PC-3 (cell line): ENCODE measurements at regions not wholly inside any gene's neighbourhood (a gene's known extent, or its start where the extent isn't known, plus 50 kb on each side); places are given as distances from the start of the nearest gene placed in this dataset.

ENCODE experiments used
- ATAC-seq: fragments of 200-7000 bp; cut with Tn5 transposase; 2 replicates; pipeline ENCODE4 v1.9.1; 2020; ENCODE audit warnings: mild to moderate bottlenecking, moderate library complexity
- BruUV-seq: library from RNA; stranded (reverse); fragments of 400-500 nt; replicated peaks from 2 replicates; lab custom pipeline; 2021; lab: Mats Ljungman, UMichigan
- CTCF ChIA-PET: fragments of 300-600 bp; sonication (Branson Sonifier 250); formaldehyde crosslinking; loops from one replicate; lab custom pipeline; 2022; ENCODE audit warnings: antibody characterized with exemption; lab: Charles Lee
- POLR2A ChIA-PET: fragments of 300-600 bp; sonication (Branson Sonifier 250); formaldehyde crosslinking; loops from one replicate; lab custom pipeline; 2022; ENCODE audit warnings: antibody characterized with exemption; ENCODE audit not compliant: unreplicated experiment; lab: Charles Lee
- DNase-seq: peaks from one replicate; pipeline ENCODE4 v3.0.0-alpha.2; 2015
- H2AFZ ChIP-seq: fragments of 300-600 bp; sonication (generic); 2 replicates; pipeline ENCODE4 v1.6.0; 2016; ENCODE audit warnings: antibody characterized with exemption, low read length
- H3F3A ChIP-seq: fragments of 300-600 bp; sonication (generic); one replicate; pipeline ENCODE4 v1.6.0; 2017; ENCODE audit warnings: antibody characterized with exemption, low read length, control low read depth, mild to moderate bottlenecking; ENCODE audit not compliant: unreplicated experiment
- H3K27ac ChIP-seq: fragments of 300-600 bp; sonication (generic); 2 replicates; pipeline ENCODE4 v1.5.1; 2016; ENCODE audit warnings: mild to moderate bottlenecking, low read length
- H3K27me3 ChIP-seq: fragments of 300-600 bp; sonication (generic); 2 replicates; pipeline ENCODE4 v1.6.1; 2016; ENCODE audit warnings: low read length, mixed read lengths
- H3K36me3 ChIP-seq: fragments of 300-600 bp; sonication (generic); 2 replicates; pipeline ENCODE4 v1.6.1; 2016; ENCODE audit warnings: low read depth, mixed run types, low read length, mixed read lengths
- H3K4me1 ChIP-seq: fragments of 300-600 bp; sonication (generic); 2 replicates; pipeline ENCODE4 v1.5.1; 2016; ENCODE audit warnings: low read length; ENCODE audit not compliant: insufficient read depth
- H3K4me2 ChIP-seq: fragments of 300-600 bp; sonication (generic); 2 replicates; pipeline ENCODE4 v1.6.0; 2016; ENCODE audit warnings: low read length
- H3K4me3 ChIP-seq: fragments of 300-600 bp; sonication (generic); 2 replicates; pipeline ENCODE4 v1.5.1; 2016; ENCODE audit warnings: mild to moderate bottlenecking, low read length, mixed read lengths
- H3K79me2 ChIP-seq: fragments of 300-600 bp; sonication (generic); 2 replicates; pipeline ENCODE4 v1.6.1; 2017; ENCODE audit warnings: low read length, mixed read lengths
- H3K9ac ChIP-seq: fragments of 300-600 bp; sonication (generic); 2 replicates; pipeline ENCODE4 v1.6.0; 2016; ENCODE audit warnings: mild to moderate bottlenecking, low read length
- H3K9me2 ChIP-seq: fragments of 300-600 bp; sonication (generic); replicated peaks from 2 replicates; pipeline ENCODE4 v1.6.1; 2016; ENCODE audit warnings: mixed run types, low read length, mixed read lengths
- H3K9me3 ChIP-seq: fragments of 300-600 bp; sonication (generic); 2 replicates; pipeline ENCODE4 v1.6.1; 2016; ENCODE audit warnings: low read length, mixed read lengths
- H4K20me1 ChIP-seq: fragments of 300-600 bp; sonication (generic); 2 replicates; pipeline ENCODE4 v1.6.1; 2016; ENCODE audit warnings: low read length, mixed read lengths
- EZH2 ChIP-seq: fragments of 300-600 bp; sonication (generic); IDR thresholded peaks from one replicate; pipeline ENCODE4 v1.6.1; 2017; ENCODE audit warnings: antibody characterized with exemption, mild to moderate bottlenecking, low read length; ENCODE audit not compliant: unreplicated experiment
- EZH2phosphoT487 ChIP-seq: fragments of 300-600 bp; sonication (generic); IDR thresholded peaks from 2 replicates; pipeline ENCODE4 v1.6.1; 2018; ENCODE audit warnings: mild to moderate bottlenecking, antibody characterized with exemption, low read length, borderline replicate concordance
- intact Hi-C: fragments of 100-400 bp; cut with micrococcal nuclease; formaldehyde crosslinking; loops from 2 replicates; pipeline ENCODE4 v1.9.0; 2023
- TF ChIP-seq, protein P1 (sequence below): fragments of 300-600 bp; sonication (generic); conservative IDR thresholded peaks from 2 replicates; pipeline ENCODE4 v1.5.1; 2017; ENCODE audit warnings: antibody characterized with exemption, low read depth, mild to moderate bottlenecking, low read length

DNA sequence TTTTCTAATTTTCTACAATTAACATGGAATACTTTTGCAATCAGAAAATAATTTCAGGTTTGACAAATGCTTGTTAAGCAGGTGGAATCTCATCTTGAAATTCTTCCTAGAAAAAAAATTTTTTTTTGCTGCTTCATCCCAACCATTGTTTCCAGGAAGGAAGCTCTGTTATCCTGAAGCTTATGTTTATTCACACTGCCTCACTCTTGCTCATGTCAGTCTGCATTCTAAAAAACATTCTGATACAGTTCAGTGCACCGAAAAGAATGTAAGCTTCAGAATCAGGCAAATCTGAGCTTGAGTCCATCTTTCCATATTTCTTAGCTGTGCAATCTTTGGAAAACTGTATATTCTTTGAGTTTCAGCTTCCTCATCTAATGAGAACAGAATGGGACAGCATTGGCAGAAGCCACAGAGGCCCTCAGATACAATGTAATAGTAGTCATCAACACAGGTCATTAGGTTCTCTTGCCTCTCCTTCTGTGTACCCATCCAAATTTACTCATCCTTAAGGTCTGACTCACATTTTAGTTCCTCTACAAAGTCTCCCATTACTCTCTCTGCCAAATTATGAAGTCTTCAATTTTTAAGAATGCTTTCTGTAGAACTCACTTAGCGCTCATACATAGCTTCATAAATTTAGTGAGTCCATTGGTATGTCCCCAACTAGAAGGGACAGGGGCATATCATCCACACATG is 881.8 kb upstream of the NR2F2 start:
- H3K79me2 ChIP-seq: no peaks in the 10 kb centered on the region
- DNase-seq: peak; percentile 60
- H3K9ac ChIP-seq: no peak overlapping the region
- TF ChIP-seq EZH2 (no peak), EZH2phosphoT487 (no peak)
- TF ChIP-seq, protein P1, sequence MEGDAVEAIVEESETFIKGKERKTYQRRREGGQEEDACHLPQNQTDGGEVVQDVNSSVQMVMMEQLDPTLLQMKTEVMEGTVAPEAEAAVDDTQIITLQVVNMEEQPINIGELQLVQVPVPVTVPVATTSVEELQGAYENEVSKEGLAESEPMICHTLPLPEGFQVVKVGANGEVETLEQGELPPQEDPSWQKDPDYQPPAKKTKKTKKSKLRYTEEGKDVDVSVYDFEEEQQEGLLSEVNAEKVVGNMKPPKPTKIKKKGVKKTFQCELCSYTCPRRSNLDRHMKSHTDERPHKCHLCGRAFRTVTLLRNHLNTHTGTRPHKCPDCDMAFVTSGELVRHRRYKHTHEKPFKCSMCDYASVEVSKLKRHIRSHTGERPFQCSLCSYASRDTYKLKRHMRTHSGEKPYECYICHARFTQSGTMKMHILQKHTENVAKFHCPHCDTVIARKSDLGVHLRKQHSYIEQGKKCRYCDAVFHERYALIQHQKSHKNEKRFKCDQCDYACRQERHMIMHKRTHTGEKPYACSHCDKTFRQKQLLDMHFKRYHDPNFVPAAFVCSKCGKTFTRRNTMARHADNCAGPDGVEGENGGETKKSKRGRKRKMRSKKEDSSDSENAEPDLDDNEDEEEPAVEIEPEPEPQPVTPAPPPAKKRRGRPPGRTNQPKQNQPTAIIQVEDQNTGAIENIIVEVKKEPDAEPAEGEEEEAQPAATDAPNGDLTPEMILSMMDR: no peak
- H3K9me3 ChIP-seq: no peaks in the 10 kb centered on the region
- ATAC-seq: peak; percentile 60
- intact Hi-C loops: no loop called here
- BruUV-seq: no TSS peak
- no peaks in the 10 kb centered on the region for H3K36me3 ChIP-seq
- H4K20me1 ChIP-seq: no peaks in the 10 kb centered on the region
- H3K27me3 ChIP-seq: no peaks in the 10 kb centered on the region
- peak overlapping the region; percentile 39; the same call in 1 of the 2 replicates for H3K27ac ChIP-seq
- no peaks in the 10 kb centered on the region for H3K9me2 ChIP-seq
- no peak overlapping the region for H2AFZ ChIP-seq
- H3F3A ChIP-seq: no peaks in the 10 kb centered on the region
- H3K4me2 ChIP-seq: no peak overlapping the region
- POLR2A ChIA-PET: no interaction called here
- H3K4me1 ChIP-seq: peaks cover 11% of the 10 kb centered on the region
- H3K4me3 ChIP-seq: no peak overlapping the region
- CTCF ChIA-PET: no interaction called here

DNA sequence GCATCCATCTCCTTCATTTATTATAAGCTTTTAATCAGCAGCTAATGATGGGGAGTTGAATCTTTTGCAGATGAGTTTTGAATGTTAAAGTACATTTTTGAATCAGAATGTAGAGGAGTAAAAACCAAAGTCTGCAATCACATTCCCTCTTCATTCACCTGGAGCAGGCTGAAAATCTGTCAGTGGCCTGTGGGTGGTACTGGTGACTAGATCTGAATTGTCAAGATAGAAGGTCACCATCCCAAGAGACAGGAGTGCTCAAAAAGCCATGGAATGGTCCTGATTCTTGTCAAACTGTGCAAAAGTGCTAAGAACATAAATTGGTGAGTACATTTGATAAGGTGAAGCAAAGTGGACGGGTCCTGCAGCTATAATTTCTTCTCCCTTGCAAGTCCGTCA is 881.3 kb upstream of the NR2F2 start:
- Histone ChIP-seq H3K27ac (no peak overlapping the region), H3K9me3 (no peaks in the 10 kb centered on the region), H3K4me3 (no peak overlapping the region), H3K79me2 (no peaks in the 10 kb centered on the region), H3F3A (no peaks in the 10 kb centered on the region), H3K4me2 (no peak overlapping the region), H3K9me2 (no peaks in the 10 kb centered on the region), H3K36me3 (no peaks in the 10 kb centered on the region), H3K4me1 (peaks cover 11% of the 10 kb centered on the region), H2AFZ (no peak overlapping the region), H3K9ac (no peak overlapping the region), H3K27me3 (no peaks in the 10 kb centered on the region), H4K20me1 (no peaks in the 10 kb centered on the region)
- ChIA-PET CTCF (no interaction called here), POLR2A (no interaction called here)
- no peak for DNase-seq
- no TSS peak for BruUV-seq
- no peak for TF ChIP-seq EZH2phosphoT487
- no peak for TF ChIP-seq EZH2
- TF ChIP-seq, protein P1: no peak
- intact Hi-C loops: no loop called here
- no peak for ATAC-seq

DNA sequence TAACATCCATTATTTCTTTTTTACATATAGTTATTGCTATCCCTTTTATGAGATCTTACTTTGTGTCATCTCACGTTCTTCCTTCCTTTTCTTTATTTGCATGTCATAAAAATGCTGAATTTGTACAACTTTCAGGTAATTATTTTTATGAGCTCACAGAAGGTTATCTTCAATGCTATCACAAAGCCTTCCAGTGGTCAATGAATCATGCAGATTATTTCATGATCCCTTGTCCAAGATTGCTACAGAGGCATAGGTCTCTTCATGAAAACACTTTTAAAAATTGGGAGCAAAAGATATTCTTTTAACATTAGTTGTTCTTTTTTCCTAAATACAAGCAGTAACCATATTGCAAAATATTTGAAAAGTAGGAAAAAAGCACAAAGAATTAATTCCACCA is 880.1 kb upstream of the NR2F2 start:
- TF ChIP-seq, protein P1: no peak
- TF ChIP-seq EZH2phosphoT487: no peak
- TF ChIP-seq EZH2: no peak
- Histone ChIP-seq H4K20me1 (no peaks in the 10 kb centered on the region), H3K4me3 (no peak overlapping the region), H3K4me2 (no peak overlapping the region), H3K27ac (no peak overlapping the region), H3K9me2 (no peaks in the 10 kb centered on the region), H3K9ac (no peak overlapping the region), H3K27me3 (no peaks in the 10 kb centered on the region), H3F3A (no peaks in the 10 kb centered on the region), H3K9me3 (no peaks in the 10 kb centered on the region), H2AFZ (no peak overlapping the region), H3K4me1 (peaks cover 11% of the 10 kb centered on the region), H3K79me2 (no peaks in the 10 kb centered on the region), H3K36me3 (no peaks in the 10 kb centered on the region)
- intact Hi-C loops: no loop called here
- ATAC-seq: no peak
- POLR2A ChIA-PET: interaction anchor here (0.7 kb wide), 1 partner anchor 602 kb away, joined by 4 read pairs; no protein-coding TSS in a partner anchor
- DNase-seq: no peak
- CTCF ChIA-PET: no interaction called here
- no TSS peak for BruUV-seq
